Stomach (tissue), 8 donors: ENCODE measurements at regions not wholly inside any gene's neighbourhood (a gene's known extent, or its start where the extent isn't known, plus 50 kb on each side); places are given as distances from the start of the nearest gene placed in this dataset.
"Not testable (repeated sequence)": the region's sequence is repeated elsewhere in the genome, so short reads cannot be mapped to it uniquely, and the experiment has no call there.

Experiments
- DNase-seq, 2 donors: peaks; one replicate each; pipeline versions ENCODE4 v3.0.0 to v3.0.0-alpha.2; 2013 to 2019
- H3K27ac ChIP-seq, 5 donors: fragments of 200-600 bp in 4 of 5; sonication (generic) in 4 of 5; one replicate each; pipeline ENCODE4 v1.5.1; 2013 to 2019; ENCODE audit warnings: mild to moderate bottlenecking in 1 of 5, moderate library complexity in 1 of 5
- H3K27me3 ChIP-seq, 3 donors: fragments of 200-600 bp; sonication (generic); one replicate each; pipeline ENCODE4 v1.5.1; 2017 to 2019; ENCODE audit warnings: mixed run types in 1 of 3
- H3K36me3 ChIP-seq, 4 donors: fragments of 200-600 bp; sonication (generic); 1 replicate in 3 of 4; 2 replicates in 1 of 4; pipeline ENCODE4 v1.5.1; 2016 to 2019
- H3K4me1 ChIP-seq, 4 donors: fragments of 200-600 bp; sonication (generic); one replicate each; pipeline ENCODE4 v1.5.1; 2016 to 2019
- H3K4me3 ChIP-seq, 4 donors: fragments of 200-600 bp; sonication (generic) in 3 of 4; one replicate each; pipeline ENCODE4 v1.5.1; 2016 to 2019; ENCODE audit warnings: mild to moderate bottlenecking in 1 of 4
- H3K9me3 ChIP-seq, 4 donors: fragments of 200-600 bp; sonication (generic); one replicate each; pipeline ENCODE4 v1.5.1; 2016 to 2019
- WGBS, 5 donors: extraction: QIAGEN DNeasy Blood & Tissue Kit in 3 of 5; methylation state at CpG; one replicate each; pipeline versions ENCODE4 v1.1.5 to v1.1.7; 2013 to 2018; 5-methylcytosine and 5-hydroxymethylcytosine counted together
- intact Hi-C: fragments of 100-400 bp; cut with DNase I; formaldehyde crosslinking; loops from one replicate; pipeline ENCODE4 v1.15.1; 2023; ENCODE audit warnings: low total_unique reads
- donor health status: healthy with polysubstance abuse.
- donor health status: Bipolar disorder and iron deficiency.
- donor health status: healthy.

DNA sequence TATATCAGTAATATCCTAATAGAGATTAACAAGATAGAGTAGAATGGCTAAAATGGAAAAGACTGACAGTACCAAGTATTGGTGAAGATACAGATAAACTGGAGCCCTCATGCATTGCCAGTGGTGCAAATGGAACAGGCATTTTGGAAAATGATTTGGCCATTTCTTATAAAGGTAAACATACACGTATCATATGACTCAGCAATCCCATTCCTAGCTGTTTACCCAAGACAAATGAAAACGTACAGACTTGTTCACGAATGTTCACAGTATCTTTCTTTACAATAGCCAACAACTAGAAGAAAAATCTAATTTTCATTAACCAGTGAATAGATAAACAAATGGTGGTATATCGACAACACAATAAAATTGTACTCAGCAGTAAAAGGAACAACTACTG is 86.4 kb downstream of the FOXD4L6 start:
- peaks cover 0 to 30% (median 8%) of the 10 kb centered on the region in 4 donors for H3K36me3 ChIP-seq
- intact Hi-C loops, DNase-seq, H3K27me3 ChIP-seq, H3K4me1 ChIP-seq, H3K27ac ChIP-seq, H3K9me3 ChIP-seq, H3K4me3 ChIP-seq: not testable (repeated sequence)
- WGBS, 5 donors: 37 to 55% (median 43%) methylated on average over 4 of the region's 4 CpGs

DNA sequence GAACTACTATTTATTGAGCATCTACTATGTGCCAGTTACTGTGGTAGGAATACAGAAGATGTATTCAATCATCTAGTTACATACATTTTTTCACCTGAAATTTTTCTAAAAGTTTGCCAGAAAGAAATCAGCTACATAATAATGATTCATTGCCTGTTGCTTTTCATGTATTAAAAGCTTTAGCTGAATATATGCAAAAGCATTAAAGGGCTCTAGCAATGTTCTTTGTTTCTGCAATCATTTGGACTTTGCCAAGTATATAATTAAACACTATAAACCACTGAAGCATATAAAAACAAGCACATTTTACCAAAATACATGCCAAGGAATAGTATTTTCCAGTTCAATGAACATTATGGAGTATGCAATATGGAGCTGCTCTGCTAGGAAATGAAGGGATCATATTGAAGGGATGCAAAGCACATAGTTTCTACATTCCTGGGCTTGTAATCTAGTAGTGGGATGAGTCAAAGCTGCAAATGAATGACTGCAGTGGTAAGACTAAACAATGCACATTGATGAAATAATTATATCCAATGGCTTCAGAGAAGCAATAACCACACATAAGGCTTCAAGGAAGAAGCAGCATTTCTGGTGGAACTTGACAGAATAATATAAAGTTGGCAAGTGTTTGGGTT is 87.7 kb downstream of the FOXD4L6 start:
- H3K9me3 ChIP-seq, H3K27ac ChIP-seq, intact Hi-C loops, DNase-seq, H3K4me3 ChIP-seq, H3K27me3 ChIP-seq, H3K4me1 ChIP-seq: not testable (repeated sequence)
- peaks cover 0 to 30% (median 8%) of the 10 kb centered on the region in 4 donors for H3K36me3 ChIP-seq

DNA sequence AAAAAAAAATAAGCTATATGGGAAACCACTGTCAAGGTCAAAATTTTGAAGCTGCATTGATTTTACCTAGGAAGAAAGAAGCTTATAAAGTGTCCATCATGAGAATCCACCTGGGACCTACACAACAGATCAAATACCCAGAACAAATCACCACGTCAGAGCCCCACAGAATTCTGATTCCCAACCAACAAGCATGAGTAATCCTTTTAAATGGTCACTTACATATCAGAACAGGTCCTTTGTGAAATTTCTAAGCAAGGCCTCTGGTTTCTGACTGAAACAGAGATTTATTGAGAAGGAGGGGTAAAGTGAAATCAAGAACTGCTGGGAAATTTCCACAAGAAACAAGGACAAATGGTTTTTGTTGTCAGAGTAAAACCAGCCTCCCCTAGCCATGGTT is 93.2 kb downstream of the FOXD4L6 start:
- H3K4me3 ChIP-seq, H3K27me3 ChIP-seq, intact Hi-C loops, H3K4me1 ChIP-seq, H3K27ac ChIP-seq, DNase-seq, H3K9me3 ChIP-seq: not testable (repeated sequence)
- peaks cover 0 to 39% (median 12%) of the 10 kb centered on the region in 4 donors for H3K36me3 ChIP-seq
- WGBS, 5 donors: 79 to 88% (median 83%) methylated on average over 1 of the region's 1 CpG

DNA sequence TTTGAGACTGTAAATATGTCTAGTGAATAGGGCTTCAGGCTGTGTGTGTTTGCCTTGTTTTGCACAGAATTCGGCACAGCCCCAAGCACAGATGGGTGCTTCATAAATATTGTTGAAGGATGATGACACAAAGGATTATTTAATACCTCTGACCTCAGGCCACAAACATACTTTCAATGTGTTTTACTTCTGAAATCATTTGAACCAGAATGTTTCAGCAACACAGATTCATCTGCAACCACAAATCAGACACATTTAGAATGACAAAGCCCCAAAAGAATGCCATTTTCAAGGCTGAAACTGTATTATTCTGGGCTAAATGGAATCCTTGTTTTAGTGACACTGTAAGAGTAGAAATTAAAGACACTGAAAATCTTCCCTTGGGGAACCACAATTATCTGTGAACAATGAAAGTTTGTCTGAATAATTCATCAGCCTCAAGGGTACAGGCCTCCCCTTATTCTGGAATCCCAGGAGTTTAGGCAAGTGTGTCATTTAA is 93.7 kb downstream of the FOXD4L6 start:
- H3K27ac ChIP-seq, H3K9me3 ChIP-seq, H3K4me3 ChIP-seq, DNase-seq, H3K27me3 ChIP-seq, intact Hi-C loops, H3K4me1 ChIP-seq: not testable (repeated sequence)
- peaks cover 0 to 35% (median 12%) of the 10 kb centered on the region in 4 donors for H3K36me3 ChIP-seq
- WGBS, 5 donors: 64 to 78% (median 68%) methylated on average over 1 of the region's 1 CpG

DNA sequence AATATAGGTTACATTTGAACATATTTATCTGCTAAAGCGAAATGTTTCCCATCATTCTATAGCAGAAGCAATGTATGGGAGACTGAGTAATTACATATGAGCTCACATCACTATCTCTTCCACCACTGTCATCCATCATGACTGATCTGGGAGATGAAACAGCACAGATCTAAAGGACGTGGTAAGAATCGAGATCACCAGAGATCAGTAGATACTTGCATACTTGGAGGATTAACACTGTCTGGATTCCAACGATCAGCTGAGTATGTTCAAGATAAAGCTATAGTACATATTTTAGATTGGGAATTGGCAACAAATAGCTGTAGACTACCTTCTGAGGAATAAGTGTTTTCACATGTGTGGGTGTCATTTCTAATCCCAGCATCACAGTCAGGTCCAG is 94.6 kb downstream of the FOXD4L6 start:
- H3K27ac ChIP-seq, H3K4me3 ChIP-seq, H3K27me3 ChIP-seq, H3K4me1 ChIP-seq, intact Hi-C loops, DNase-seq, H3K9me3 ChIP-seq: not testable (repeated sequence)
- H3K36me3 ChIP-seq: peaks cover 0 to 26% (median 9%) of the 10 kb centered on the region in 4 donors
- WGBS, 5 donors: 78 to 87% (median 85%) methylated on average over 4 of the region's 4 CpGs

DNA sequence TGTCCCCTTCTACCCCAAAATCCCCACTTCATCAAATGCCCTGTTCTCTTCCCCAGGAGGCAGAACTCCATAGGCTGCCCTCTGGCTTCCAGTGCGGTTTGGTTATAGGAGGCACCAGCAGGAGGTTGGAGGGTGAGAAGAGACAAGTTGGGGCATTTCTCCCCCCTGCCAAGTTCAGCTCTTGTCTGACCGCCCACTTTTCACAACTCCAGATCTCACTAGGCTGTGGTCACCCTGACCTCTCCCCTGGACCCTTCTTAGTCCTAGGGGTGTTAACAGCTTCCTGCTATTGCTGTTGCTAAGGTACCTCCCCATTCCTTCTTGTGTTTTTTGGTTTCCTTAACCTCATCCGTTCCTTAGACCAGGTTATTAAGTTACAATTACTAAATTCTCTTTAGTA is 95.1 kb downstream of the FOXD4L6 start:
- intact Hi-C loops, DNase-seq, H3K4me3 ChIP-seq, H3K4me1 ChIP-seq, H3K27me3 ChIP-seq, H3K9me3 ChIP-seq, H3K27ac ChIP-seq: not testable (repeated sequence)
- H3K36me3 ChIP-seq: peaks cover 0 to 21% (median 7%) of the 10 kb centered on the region in 4 donors
- 76 to 91% (median 79%) methylated on average over 3 of the region's 3 CpGs for WGBS, 5 donors

DNA sequence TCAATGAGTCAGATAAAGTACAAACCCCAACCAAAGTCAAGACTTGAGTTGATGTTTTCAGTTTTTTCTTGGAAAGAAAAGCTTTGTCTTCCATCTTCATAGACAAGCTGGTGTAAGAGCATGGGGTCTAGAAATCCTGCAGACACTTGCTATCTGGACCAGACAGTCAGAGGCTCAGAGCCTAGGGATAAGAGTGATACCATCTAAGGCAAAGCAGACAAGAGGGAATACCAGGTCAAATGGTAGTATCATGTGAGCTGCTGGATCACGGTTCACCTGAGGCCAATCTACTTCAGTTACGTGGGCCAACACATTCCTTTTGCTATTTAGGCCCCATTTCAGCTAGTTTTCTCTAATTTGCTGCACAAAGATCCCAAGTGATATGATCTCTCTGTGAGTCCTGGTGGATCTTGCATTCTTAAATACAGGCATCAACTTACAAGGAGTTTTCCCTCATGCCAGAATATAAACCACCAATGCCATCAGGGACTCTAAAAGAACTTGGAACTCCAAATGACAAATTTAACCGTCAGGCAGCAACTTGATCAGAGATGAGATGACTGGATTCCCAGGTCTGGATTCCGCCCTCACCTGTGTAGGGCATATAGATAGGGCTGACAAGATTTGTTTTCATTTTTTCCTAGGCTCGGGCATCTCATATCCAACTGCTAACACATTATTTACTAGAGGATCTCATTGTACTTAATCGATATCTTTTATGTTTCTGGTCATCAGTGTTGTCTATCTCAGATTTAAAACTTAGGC is 101.4 kb downstream of the FOXD4L6 start:
- WGBS, 5 donors: 85 to 94% (median 90%) methylated on average over 6 of the region's 6 CpGs
- DNase-seq, H3K4me1 ChIP-seq, intact Hi-C loops, H3K27me3 ChIP-seq, H3K4me3 ChIP-seq, H3K9me3 ChIP-seq, H3K27ac ChIP-seq: not testable (repeated sequence)
- H3K36me3 ChIP-seq: peaks cover 0 to 12% (median 1%) of the 10 kb centered on the region in 4 donors

DNA sequence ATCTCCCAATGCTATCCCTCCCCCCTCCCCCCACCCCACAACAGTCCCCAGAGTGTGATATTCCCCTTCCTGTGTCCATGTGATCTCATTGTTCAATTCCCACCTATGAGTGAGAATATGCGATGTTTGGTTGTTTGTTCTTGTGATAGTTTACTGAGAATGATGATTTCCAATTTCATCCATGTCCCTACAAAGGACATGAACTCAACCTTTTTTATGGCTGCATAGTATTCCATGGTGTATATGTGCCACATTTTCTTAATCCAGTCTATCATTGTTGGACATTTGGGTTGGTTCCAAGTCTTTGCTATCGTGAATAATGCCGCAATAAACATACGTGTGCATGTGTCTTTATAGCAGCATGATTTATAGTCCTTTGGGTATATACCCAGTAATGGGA is 106.1 kb downstream of the FOXD4L6 start:
- H3K9me3 ChIP-seq, H3K4me1 ChIP-seq, intact Hi-C loops, H3K27ac ChIP-seq, DNase-seq, H3K27me3 ChIP-seq, H3K4me3 ChIP-seq: not testable (repeated sequence)
- peaks cover 0 to 39% (median 8%) of the 10 kb centered on the region in 4 donors for H3K36me3 ChIP-seq
- WGBS, 5 donors: 78 to 97% (median 94%) methylated on average over 1 to 3 of the region's 4 CpGs

DNA sequence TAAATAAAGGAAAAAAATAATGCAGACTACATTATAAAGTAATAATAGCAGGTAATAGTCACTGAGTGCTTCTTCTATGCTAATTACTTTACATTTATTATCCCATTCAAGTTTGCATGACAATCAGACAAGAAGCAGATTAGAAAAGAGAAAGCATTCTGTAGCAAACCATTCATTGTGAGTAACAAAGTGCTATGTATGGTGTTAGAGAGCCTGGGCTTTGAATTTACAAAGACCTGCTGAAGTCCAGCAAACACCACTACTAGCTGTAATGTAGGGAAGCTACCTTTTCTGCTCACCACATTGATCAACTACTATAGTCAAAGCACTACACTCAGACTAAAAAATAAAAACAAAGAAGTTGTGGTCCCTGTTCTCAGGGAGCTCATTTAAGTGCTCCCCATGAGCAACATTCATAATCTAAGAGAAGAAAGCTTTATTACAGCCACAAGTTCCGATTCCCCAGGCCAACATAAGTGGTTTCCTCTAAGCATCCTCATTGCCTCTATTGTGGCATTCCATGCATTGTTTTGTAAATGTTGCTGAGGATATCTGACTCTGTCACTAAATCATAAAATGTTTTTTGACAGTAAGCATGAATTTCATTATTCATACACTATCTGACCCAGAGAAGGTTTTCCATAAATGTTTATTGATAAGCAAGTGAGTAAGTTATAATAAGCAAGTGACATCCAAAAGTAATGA is 108.5 kb downstream of the FOXD4L6 start:
- intact Hi-C loops, H3K27me3 ChIP-seq, H3K9me3 ChIP-seq, H3K4me1 ChIP-seq, H3K27ac ChIP-seq, H3K4me3 ChIP-seq, DNase-seq: not testable (repeated sequence)
- WGBS, 5 donors: 93 to 100% (median 97%) methylated on average over 1 of the region's 1 CpG
- H3K36me3 ChIP-seq: peaks cover 0 to 46% (median 18%) of the 10 kb centered on the region in 4 donors

DNA sequence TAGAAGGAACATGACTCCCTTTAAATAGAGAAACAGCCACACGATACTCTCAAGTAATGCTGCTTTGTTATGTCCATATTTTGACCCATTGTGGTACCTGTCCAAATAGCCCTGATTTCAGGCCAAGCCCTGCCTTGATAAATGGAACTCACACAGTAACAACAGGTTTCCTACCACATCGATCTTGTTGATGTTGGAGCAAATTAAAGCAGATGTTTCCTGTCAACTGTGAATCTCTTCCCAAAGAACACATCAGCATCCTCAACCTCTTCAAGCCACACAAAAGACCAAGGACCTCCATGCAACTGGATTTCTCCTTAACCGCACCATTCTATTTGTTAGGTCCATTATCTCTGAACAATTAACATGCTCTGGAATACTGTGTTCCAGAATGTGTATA is 109.5 kb downstream of the FOXD4L6 start:
- H3K36me3 ChIP-seq: peaks cover 0 to 50% (median 26%) of the 10 kb centered on the region in 4 donors
- peak in 1 of 2 donors; percentile 22 for DNase-seq
- WGBS, 5 donors: 78 to 88% (median 83%) methylated on average over 3 of the region's 3 CpGs
- H3K4me1 ChIP-seq, intact Hi-C loops, H3K27ac ChIP-seq, H3K4me3 ChIP-seq, H3K9me3 ChIP-seq, H3K27me3 ChIP-seq: not testable (repeated sequence)

DNA sequence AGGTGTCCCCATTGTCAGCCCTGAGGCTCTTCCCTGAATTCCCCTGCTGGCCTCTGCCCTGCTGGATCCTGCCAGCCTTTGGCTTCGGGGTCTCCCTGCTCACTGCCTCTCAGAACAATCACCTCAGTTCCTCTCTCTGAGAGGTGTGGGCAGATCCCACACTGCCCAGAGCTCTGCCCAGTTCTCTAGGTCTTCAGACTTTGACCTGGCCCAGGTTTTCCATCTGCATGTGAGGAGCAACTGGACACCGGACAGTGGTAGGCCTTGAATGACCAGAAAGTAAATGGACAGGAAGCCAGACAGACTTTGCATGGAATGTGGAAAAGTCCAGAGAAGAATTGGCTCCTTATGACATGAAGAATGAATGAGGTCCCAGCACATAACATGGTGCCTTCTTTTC is 111.8 kb downstream of the FOXD4L6 start:
- H3K36me3 ChIP-seq: peaks cover 8 to 66% (median 47%) of the 10 kb centered on the region in 4 donors
- 77 to 100% (median 100%) methylated on average over 1 of the region's 2 CpGs for WGBS, 5 donors
- H3K4me3 ChIP-seq, intact Hi-C loops, H3K4me1 ChIP-seq, H3K27ac ChIP-seq, DNase-seq, H3K27me3 ChIP-seq, H3K9me3 ChIP-seq: not testable (repeated sequence)
